ENCODE measurements at regions not wholly inside any gene's neighbourhood (a gene's known extent, or its start where the extent isn't known, plus 50 kb on each side); places are given as distances from the start of the nearest gene placed in this dataset.

DNA sequence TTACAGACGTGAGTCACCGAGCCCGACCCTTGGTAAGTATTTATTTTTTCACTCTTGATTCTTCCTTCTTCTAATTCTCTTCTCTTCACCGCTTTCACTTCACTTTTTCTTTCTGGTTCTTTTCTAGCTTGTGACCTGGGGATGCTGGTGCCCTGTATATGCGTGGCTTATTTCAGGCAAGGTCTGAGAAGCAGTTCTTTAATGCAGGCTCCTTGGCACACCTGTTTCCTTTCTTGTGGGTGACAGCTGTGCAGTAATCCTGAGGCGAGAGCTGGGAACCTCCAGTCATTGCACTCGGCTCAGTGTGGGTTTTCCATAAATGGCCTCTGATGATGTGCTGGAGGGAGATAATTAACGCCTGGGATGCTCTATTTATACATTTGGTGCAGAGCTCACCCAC is 193.8 kb downstream of the TSN start:
- no peaks in the 10 kb centered on the region for H3K9me3 ChIP-seq
- TF ChIP-seq, protein P1, sequence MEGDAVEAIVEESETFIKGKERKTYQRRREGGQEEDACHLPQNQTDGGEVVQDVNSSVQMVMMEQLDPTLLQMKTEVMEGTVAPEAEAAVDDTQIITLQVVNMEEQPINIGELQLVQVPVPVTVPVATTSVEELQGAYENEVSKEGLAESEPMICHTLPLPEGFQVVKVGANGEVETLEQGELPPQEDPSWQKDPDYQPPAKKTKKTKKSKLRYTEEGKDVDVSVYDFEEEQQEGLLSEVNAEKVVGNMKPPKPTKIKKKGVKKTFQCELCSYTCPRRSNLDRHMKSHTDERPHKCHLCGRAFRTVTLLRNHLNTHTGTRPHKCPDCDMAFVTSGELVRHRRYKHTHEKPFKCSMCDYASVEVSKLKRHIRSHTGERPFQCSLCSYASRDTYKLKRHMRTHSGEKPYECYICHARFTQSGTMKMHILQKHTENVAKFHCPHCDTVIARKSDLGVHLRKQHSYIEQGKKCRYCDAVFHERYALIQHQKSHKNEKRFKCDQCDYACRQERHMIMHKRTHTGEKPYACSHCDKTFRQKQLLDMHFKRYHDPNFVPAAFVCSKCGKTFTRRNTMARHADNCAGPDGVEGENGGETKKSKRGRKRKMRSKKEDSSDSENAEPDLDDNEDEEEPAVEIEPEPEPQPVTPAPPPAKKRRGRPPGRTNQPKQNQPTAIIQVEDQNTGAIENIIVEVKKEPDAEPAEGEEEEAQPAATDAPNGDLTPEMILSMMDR (IDR thresholded peaks at IDR 0.05): no peak
- TF ChIP-seq POLR2A (IDR thresholded peaks at IDR 0.05): no peak
- H3K36me3 ChIP-seq: no peaks in the 10 kb centered on the region
- no peaks in the 10 kb centered on the region for H3K27me3 ChIP-seq
- DNase-seq: no peak
- H3K4me1 ChIP-seq: no peaks in the 10 kb centered on the region
- no peak overlapping the region for H3K27ac ChIP-seq
- no peak overlapping the region for H3K4me3 ChIP-seq

DNA sequence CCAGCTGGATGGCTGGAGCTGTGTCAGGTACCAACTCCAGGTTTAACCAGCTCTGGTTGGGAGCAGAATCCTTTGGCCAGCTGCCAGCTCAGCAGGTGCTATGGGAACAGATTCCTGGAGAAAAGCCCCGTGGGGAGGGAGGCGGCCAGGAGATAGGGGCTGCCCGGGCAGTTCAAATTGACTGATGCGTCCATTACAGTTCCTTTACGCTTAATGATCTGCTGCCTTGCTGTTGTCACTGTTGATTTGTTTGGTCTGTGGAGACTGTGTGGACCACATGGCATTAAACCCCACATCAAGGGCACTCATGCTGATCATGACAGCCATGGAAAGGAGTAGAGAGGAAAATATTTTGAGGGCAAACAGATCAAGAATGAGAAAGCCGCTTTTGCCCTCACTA is 200.0 kb downstream of the TSN start:
- H3K27ac ChIP-seq: no peak overlapping the region
- no peaks in the 10 kb centered on the region for H3K4me1 ChIP-seq
- no peaks in the 10 kb centered on the region for H3K27me3 ChIP-seq
- TF ChIP-seq POLR2A (IDR thresholded peaks at IDR 0.05): no peak
- TF ChIP-seq, protein P1 (IDR thresholded peaks at IDR 0.05): no peak
- no peak overlapping the region for H3K4me3 ChIP-seq
- no peak for DNase-seq
- H3K9me3 ChIP-seq: no peaks in the 10 kb centered on the region
- H3K36me3 ChIP-seq: no peaks in the 10 kb centered on the region

DNA sequence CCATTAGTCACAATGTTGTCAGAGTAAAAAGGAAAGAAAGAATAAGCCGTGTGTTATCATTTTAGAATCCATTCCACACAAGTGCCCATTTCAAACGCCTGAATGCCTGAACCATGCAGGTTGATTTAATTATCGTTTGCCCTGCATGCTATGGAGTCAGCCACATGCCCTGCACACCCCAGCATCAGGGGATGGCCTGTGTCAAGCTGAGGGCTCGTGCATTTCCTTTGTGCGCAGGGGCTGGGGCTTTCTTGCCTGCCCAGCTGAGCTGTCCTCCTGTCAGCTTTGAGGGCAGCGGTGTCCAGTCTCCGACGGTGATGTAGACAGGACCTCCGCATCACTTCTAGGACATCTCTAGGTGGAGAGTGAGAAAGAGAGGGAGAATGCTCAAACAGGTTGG is 200.4 kb downstream of the TSN start:
- Histone ChIP-seq H3K4me1 (no peaks in the 10 kb centered on the region), H3K9me3 (no peaks in the 10 kb centered on the region), H3K27me3 (no peaks in the 10 kb centered on the region), H3K4me3 (no peak overlapping the region), H3K36me3 (no peaks in the 10 kb centered on the region), H3K27ac (no peak overlapping the region)
- no peak for DNase-seq
- TF ChIP-seq POLR2A (IDR thresholded peaks at IDR 0.05): no peak
- TF ChIP-seq, protein P1 (IDR thresholded peaks at IDR 0.05): no peak

DNA sequence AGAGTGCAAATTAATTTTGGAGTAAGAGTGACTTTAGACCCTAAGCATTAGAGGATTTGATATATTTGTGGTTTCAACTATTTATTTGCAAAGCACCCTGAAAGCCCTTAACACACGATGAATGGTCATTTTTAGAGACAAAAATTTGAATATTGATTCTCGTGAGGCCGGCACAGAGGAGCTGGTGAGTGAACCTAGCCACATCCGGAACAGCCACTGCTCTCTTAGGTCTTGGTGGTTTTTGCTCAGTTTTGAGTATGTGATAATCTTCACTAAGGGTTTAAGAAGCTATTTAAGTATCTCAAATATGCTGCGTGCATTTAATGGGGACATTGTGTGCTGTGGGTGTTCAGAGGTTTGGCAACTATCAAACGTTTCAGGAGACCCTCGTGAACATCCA is 204.8 kb downstream of the TSN start:
- H3K4me3 ChIP-seq: no peak overlapping the region
- H3K36me3 ChIP-seq: no peaks in the 10 kb centered on the region
- H3K4me1 ChIP-seq: no peaks in the 10 kb centered on the region
- H3K9me3 ChIP-seq: no peaks in the 10 kb centered on the region
- no peak overlapping the region for H3K27ac ChIP-seq
- H3K27me3 ChIP-seq: no peaks in the 10 kb centered on the region
- DNase-seq: no peak
- TF ChIP-seq POLR2A (IDR thresholded peaks at IDR 0.05): no peak
- TF ChIP-seq, protein P1 (IDR thresholded peaks at IDR 0.05): no peak

DNA sequence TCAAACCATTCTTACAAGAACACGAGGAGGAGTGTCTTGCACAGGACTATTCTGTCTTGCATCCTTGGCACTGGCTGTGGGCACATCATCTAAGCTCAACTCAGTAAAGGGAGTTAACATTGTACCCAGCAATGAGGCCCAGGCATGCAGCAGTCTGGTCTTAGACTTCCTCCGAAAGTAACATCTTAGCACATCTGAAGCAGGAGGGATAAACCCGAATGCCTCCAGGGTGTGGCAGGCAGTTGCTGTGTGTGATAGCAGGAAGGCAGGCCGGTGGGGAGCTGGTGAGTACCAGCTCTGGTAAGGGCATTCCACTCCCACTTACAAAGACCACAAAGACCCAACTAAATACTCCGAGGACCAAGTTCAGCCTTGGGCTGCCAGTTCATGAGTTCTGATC is 206.3 kb downstream of the TSN start:
- no peaks in the 10 kb centered on the region for H3K9me3 ChIP-seq
- DNase-seq: no peak
- no peak overlapping the region for H3K4me3 ChIP-seq
- TF ChIP-seq, protein P1 (IDR thresholded peaks at IDR 0.05): no peak
- no peak for TF ChIP-seq POLR2A (IDR thresholded peaks at IDR 0.05)
- no peaks in the 10 kb centered on the region for H3K36me3 ChIP-seq
- H3K4me1 ChIP-seq: no peaks in the 10 kb centered on the region
- no peak overlapping the region for H3K27ac ChIP-seq
- no peaks in the 10 kb centered on the region for H3K27me3 ChIP-seq

DNA sequence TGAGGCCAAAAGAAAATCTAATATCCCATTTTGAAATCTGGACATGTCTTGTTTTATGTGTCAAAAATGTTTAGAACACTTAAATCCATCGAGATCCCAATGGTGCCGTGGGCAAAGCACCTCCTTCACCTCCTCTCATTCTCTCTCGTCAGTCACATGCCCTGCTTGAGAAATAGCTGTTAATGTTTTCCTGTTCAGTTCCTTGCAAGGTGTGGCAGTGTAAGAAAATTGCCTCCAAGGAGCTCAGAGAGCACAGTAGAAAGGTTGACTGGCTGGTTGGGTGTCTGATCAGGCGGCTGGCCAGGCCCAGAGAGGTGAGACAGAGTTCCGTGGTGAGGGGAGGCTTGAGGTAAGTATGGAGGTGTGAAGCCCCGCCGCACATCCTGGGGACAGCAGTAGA is 210.2 kb downstream of the TSN start:
- H3K9me3 ChIP-seq: no peaks in the 10 kb centered on the region
- H3K4me1 ChIP-seq: no peaks in the 10 kb centered on the region
- no peak overlapping the region for H3K4me3 ChIP-seq
- TF ChIP-seq POLR2A (IDR thresholded peaks at IDR 0.05): no peak
- TF ChIP-seq, protein P1 (IDR thresholded peaks at IDR 0.05): no peak
- no peak overlapping the region for H3K27ac ChIP-seq
- H3K27me3 ChIP-seq: no peaks in the 10 kb centered on the region
- H3K36me3 ChIP-seq: no peaks in the 10 kb centered on the region
- DNase-seq: no peak

Data from Peyer's patch (tissue), 4 donors.